SHP77 treated with DMSO at 0.1 percent for 48 hours (cell line): ENCODE measurements at regions not wholly inside any gene's neighbourhood (a gene's known extent, or its start where the extent isn't known, plus 50 kb on each side); places are given as distances from the start of the nearest gene placed in this dataset.
A peak's percentile ranks its signal among the peaks of the same experiment; 100 is the strongest.
"Not testable (repeated sequence)": the region's sequence is repeated elsewhere in the genome, so short reads cannot be mapped to it uniquely, and the experiment has no call there.

Experiments used
- DNase-seq: peaks from one replicate; lab custom pipeline; 2025; lab: John Stamatoyannopoulos, UW

- no peak for DNase-seq
These were observed 378.0 kb upstream of the SPRY2 start for GRCh38 chr13:80718970-80719369.

GRCh38 chr13:80717776-80718175, 376.9 kb upstream of the SPRY2 start:
- no peak for DNase-seq

GRCh38 chr13:80716610-80717081, 375.7 kb upstream of the SPRY2 start:
- DNase-seq = peak; percentile 48

GRCh38 chr13:80712026-80712425, 371.1 kb upstream of the SPRY2 start:
- no peak for DNase-seq

GRCh38 chr13:80708791-80709190, 367.9 kb upstream of the SPRY2 start:
- no peak for DNase-seq

- DNase-seq = no peak
These were observed 366.4 kb upstream of the SPRY2 start for GRCh38 chr13:80707000-80707983.

- DNase-seq = no peak
These were observed 365.2 kb upstream of the SPRY2 start for GRCh38 chr13:80706164-80706471.

GRCh38 chr13:80705371-80706163, 364.6 kb upstream of the SPRY2 start:
- DNase-seq = no peak

GRCh38 chr13:80704369-80704768, 363.4 kb upstream of the SPRY2 start:
- no peak for DNase-seq

GRCh38 chr13:80695841-80696240, 354.9 kb upstream of the SPRY2 start:
- DNase-seq = no peak

GRCh38 chr13:80691814-80692213, 350.9 kb upstream of the SPRY2 start:
- DNase-seq = not testable (repeated sequence)

GRCh38 chr13:80690208-80690607, 349.3 kb upstream of the SPRY2 start:
- DNase-seq = no peak

- DNase-seq = no peak
These were observed 347.7 kb upstream of the SPRY2 start for GRCh38 chr13:80688593-80688992.

- no peak for DNase-seq
These were observed 345.0 kb upstream of the SPRY2 start for GRCh38 chr13:80685942-80686341.

- DNase-seq = no peak
These were observed 343.5 kb upstream of the SPRY2 start for GRCh38 chr13:80684217-80684991.

- no peak for DNase-seq
These were observed 339.9 kb upstream of the SPRY2 start for GRCh38 chr13:80680786-80681366.

GRCh38 chr13:80679423-80679822, 338.5 kb upstream of the SPRY2 start:
- no peak for DNase-seq

GRCh38 chr13:80677227-80677626, 336.3 kb upstream of the SPRY2 start:
- DNase-seq = no peak

GRCh38 chr13:80675442-80675841, 334.5 kb upstream of the SPRY2 start:
- not testable (repeated sequence) for DNase-seq

GRCh38 chr13:80671773-80672172, 330.8 kb upstream of the SPRY2 start:
- DNase-seq = no peak

GRCh38 chr13:80669112-80669511, 328.2 kb upstream of the SPRY2 start:
- no peak for DNase-seq

- DNase-seq = no peak
These were observed 327.5 kb upstream of the SPRY2 start for GRCh38 chr13:80668452-80668851.
